Nephron (organoid): ENCODE measurements at regions not wholly inside any gene's neighbourhood (a gene's known extent, or its start where the extent isn't known, plus 50 kb on each side); places are given as distances from the start of the nearest gene placed in this dataset.

Experiments
- H3K27ac Mint-ChIP-seq, 3 experiments: 2 replicates each; pipeline ENCODE4 v1.8.0; 2020; ENCODE audit warnings: mixed read lengths in 3 of 3, mild to moderate bottlenecking in 2 of 3, moderate library complexity in 1 of 3
- H3K27me3 Mint-ChIP-seq: 2 replicates; pipeline ENCODE4 v1.8.0; 2021; ENCODE audit warnings: low read depth, mild to moderate bottlenecking, moderate library complexity, mixed read lengths
- H3K36me3 Mint-ChIP-seq: 2 replicates; pipeline ENCODE4 v1.8.0; 2020; ENCODE audit warnings: low read depth, mixed read lengths
- H3K4me1 Mint-ChIP-seq: 2 replicates; pipeline ENCODE4 v1.8.0; 2020; ENCODE audit warnings: mixed read lengths
- H3K4me3 Mint-ChIP-seq, 3 experiments: 2 replicates each; pipeline ENCODE4 v1.8.0; 2020; ENCODE audit warnings: mild to moderate bottlenecking in 3 of 3, mixed read lengths in 3 of 3, moderate library complexity in 2 of 3
- H3K9me3 Mint-ChIP-seq: 2 replicates; pipeline ENCODE4 v1.8.0; 2020; ENCODE audit warnings: mixed read lengths
- CTCF ChIP-seq, 3 experiments: fragments of 200-600 bp; sonication (generic); IDR thresholded peaks; one replicate each; pipeline ENCODE4 v1.5.0; 2021; ENCODE audit warnings: antibody characterized with exemption in 3 of 3; ENCODE audit not compliant: unreplicated experiment in 3 of 3

GRCh38 chr1:228940526-228940925 is 205.2 kb downstream of the RHOU start:
- Mint-ChIP-seq H3K9me3 (no peaks in the 10 kb centered on the region), H3K27ac (no peak overlapping the region), H3K4me3 (no peak overlapping the region), H3K27me3 (peaks cover 6% of the 10 kb centered on the region), H3K36me3 (no peaks in the 10 kb centered on the region), H3K4me1 (peaks cover 34% of the 10 kb centered on the region)
- no peak for TF ChIP-seq CTCF (IDR thresholded peaks at IDR 0.05; ENCODE audit: unreplicated experiment in 3 of 3)

- Mint-ChIP-seq H3K4me1 (peaks cover 31% of the 10 kb centered on the region), H3K27me3 (peaks cover 6% of the 10 kb centered on the region), H3K27ac (no peak overlapping the region), H3K9me3 (no peaks in the 10 kb centered on the region), H3K36me3 (no peaks in the 10 kb centered on the region), H3K4me3 (no peak overlapping the region)
- no peak for TF ChIP-seq CTCF (IDR thresholded peaks at IDR 0.05; ENCODE audit: unreplicated experiment in 3 of 3)
These were observed 205.6 kb downstream of the RHOU start for GRCh38 chr1:228940926-228941325.

GRCh38 chr1:228941666-228942065 is 206.4 kb downstream of the RHOU start:
- Mint-ChIP-seq H3K36me3 (no peaks in the 10 kb centered on the region), H3K27ac (no peak overlapping the region), H3K4me1 (peaks cover 24% of the 10 kb centered on the region), H3K27me3 (peaks cover 6% of the 10 kb centered on the region), H3K9me3 (no peaks in the 10 kb centered on the region), H3K4me3 (no peak overlapping the region)
- TF ChIP-seq CTCF (IDR thresholded peaks at IDR 0.05; ENCODE audit: unreplicated experiment in 3 of 3) = no peak

GRCh38 chr1:228943436-228943835 is 208.2 kb downstream of the RHOU start:
- H3K27ac Mint-ChIP-seq = no peak overlapping the region
- H3K27me3 Mint-ChIP-seq = peaks cover 6% of the 10 kb centered on the region
- H3K9me3 Mint-ChIP-seq = no peaks in the 10 kb centered on the region
- no peaks in the 10 kb centered on the region for H3K36me3 Mint-ChIP-seq
- no peak for TF ChIP-seq CTCF (IDR thresholded peaks at IDR 0.05; ENCODE audit: unreplicated experiment in 3 of 3)
- H3K4me1 Mint-ChIP-seq = peaks cover 10% of the 10 kb centered on the region
- no peak overlapping the region for H3K4me3 Mint-ChIP-seq

- H3K27ac Mint-ChIP-seq = no peak overlapping the region
- TF ChIP-seq CTCF (IDR thresholded peaks at IDR 0.05; ENCODE audit: unreplicated experiment in 3 of 3) = no peak
- H3K36me3 Mint-ChIP-seq = no peaks in the 10 kb centered on the region
- no peak overlapping the region for H3K4me3 Mint-ChIP-seq
- peaks cover 6% of the 10 kb centered on the region for H3K27me3 Mint-ChIP-seq
- H3K4me1 Mint-ChIP-seq = peaks cover 6% of the 10 kb centered on the region
- no peaks in the 10 kb centered on the region for H3K9me3 Mint-ChIP-seq
These were observed 209.0 kb downstream of the RHOU start for GRCh38 chr1:228944296-228944695.

- peaks cover 3% of the 10 kb centered on the region for H3K4me1 Mint-ChIP-seq
- no peak overlapping the region for H3K27ac Mint-ChIP-seq
- no peak overlapping the region for H3K4me3 Mint-ChIP-seq
- H3K36me3 Mint-ChIP-seq = no peaks in the 10 kb centered on the region
- H3K27me3 Mint-ChIP-seq = peaks cover 6% of the 10 kb centered on the region
- no peaks in the 10 kb centered on the region for H3K9me3 Mint-ChIP-seq
- TF ChIP-seq CTCF (IDR thresholded peaks at IDR 0.05; ENCODE audit: unreplicated experiment in 3 of 3) = no peak
These were observed 209.7 kb downstream of the RHOU start for GRCh38 chr1:228944935-228945371.
